Astrocyte (in vitro differentiated cells and primary cell): ENCODE measurements at regions not wholly inside any gene's neighbourhood (a gene's known extent, or its start where the extent isn't known, plus 50 kb on each side); places are given as distances from the start of the nearest gene placed in this dataset.
"Not testable (repeated sequence)": the region's sequence is repeated elsewhere in the genome, so short reads cannot be mapped to it uniquely, and the experiment has no call there.

Experiments used
- DNase-seq: peaks from one replicate; pipeline ENCODE4 v3.0.0-alpha.2; 2010; ENCODE audit warnings: low read depth
- FAIRE-seq: peaks from 2 replicates; lab custom pipeline; 2011; peaks lifted over from hg19 to GRCh38; lab: Jason Lieb, UNC
- H2AFZ ChIP-seq: 2 replicates; pipeline ENCODE4 v1.6.0; 2012; ENCODE audit warnings: low read depth, low read length, inconsistent platforms
- H3K27ac ChIP-seq: 2 replicates; pipeline ENCODE4 v1.5.1; 2011; ENCODE audit warnings: low read depth, low read length, inconsistent platforms
- H3K27me3 ChIP-seq: 2 replicates; pipeline ENCODE4 v1.6.0; 2011; ENCODE audit warnings: low read length, inconsistent platforms; ENCODE audit not compliant: insufficient read depth
- H3K36me3 ChIP-seq: 2 replicates; pipeline ENCODE4 v1.5.1; 2011; ENCODE audit warnings: low read length, inconsistent platforms; ENCODE audit not compliant: insufficient read depth
- H3K4me1 ChIP-seq: 2 replicates; pipeline ENCODE4 v1.5.1; 2011; ENCODE audit warnings: low read length, inconsistent platforms; ENCODE audit not compliant: insufficient read depth
- H3K4me2 ChIP-seq: 2 replicates; pipeline ENCODE4 v1.6.0; 2012; ENCODE audit warnings: low read length, inconsistent platforms
- H3K4me3 ChIP-seq: 2 replicates; pipeline ENCODE4 v1.5.1; 2011; ENCODE audit warnings: low read depth, mild to moderate bottlenecking, low read length, inconsistent platforms; ENCODE audit not compliant: insufficient read depth
- H3K79me2 ChIP-seq: 2 replicates; pipeline ENCODE4 v1.6.0; 2012; ENCODE audit warnings: mild to moderate bottlenecking, low read length, inconsistent platforms; ENCODE audit not compliant: insufficient read depth
- H3K9ac ChIP-seq: 2 replicates; pipeline ENCODE4 v1.6.0; 2012; ENCODE audit warnings: mild to moderate bottlenecking, low read length, inconsistent platforms
- H3K9me3 ChIP-seq: 2 replicates; pipeline ENCODE4 v1.5.1; 2012; ENCODE audit warnings: low read depth, mild to moderate bottlenecking, low read length, inconsistent platforms; ENCODE audit not compliant: insufficient read depth
- H4K20me1 ChIP-seq: 2 replicates; pipeline ENCODE4 v1.6.0; 2012; ENCODE audit warnings: low read length, inconsistent platforms; ENCODE audit not compliant: insufficient read depth
- H3K27ac Mint-ChIP-seq: one replicate; pipeline ENCODE4 v1.8.0; 2021; ENCODE audit warnings: mild to moderate bottlenecking, mixed read lengths; ENCODE audit not compliant: unreplicated experiment
- H3K27me3 Mint-ChIP-seq: one replicate; pipeline ENCODE4 v1.8.0; 2021; ENCODE audit warnings: low read depth, mixed read lengths; ENCODE audit not compliant: unreplicated experiment
- H3K36me3 Mint-ChIP-seq: one replicate; pipeline ENCODE4 v1.8.0; 2021; ENCODE audit warnings: low read depth, mixed read lengths; ENCODE audit not compliant: unreplicated experiment
- H3K4me1 Mint-ChIP-seq: one replicate; pipeline ENCODE4 v1.8.0; 2021; ENCODE audit warnings: low read depth, mixed read lengths; ENCODE audit not compliant: unreplicated experiment
- H3K4me3 Mint-ChIP-seq: one replicate; pipeline ENCODE4 v1.8.0; 2021; ENCODE audit warnings: mild to moderate bottlenecking, moderate library complexity, mixed read lengths; ENCODE audit not compliant: unreplicated experiment
- H3K9me3 Mint-ChIP-seq: one replicate; pipeline ENCODE4 v1.8.0; 2021; ENCODE audit warnings: mild to moderate bottlenecking, mixed read lengths; ENCODE audit not compliant: unreplicated experiment
- EZH2 ChIP-seq: IDR thresholded peaks from 2 replicates; pipeline ENCODE4 v1.6.1; 2012; ENCODE audit warnings: mild to moderate bottlenecking, low read length, inconsistent platforms; ENCODE audit not compliant: insufficient read depth
- TF ChIP-seq, protein P1 (sequence below): IDR thresholded peaks from 2 replicates; pipeline ENCODE4 v1.5.1; 2011; ENCODE audit warnings: low read depth, mild to moderate bottlenecking, inconsistent platforms, low read length, moderate library complexity; ENCODE audit not compliant: insufficient read depth

DNA sequence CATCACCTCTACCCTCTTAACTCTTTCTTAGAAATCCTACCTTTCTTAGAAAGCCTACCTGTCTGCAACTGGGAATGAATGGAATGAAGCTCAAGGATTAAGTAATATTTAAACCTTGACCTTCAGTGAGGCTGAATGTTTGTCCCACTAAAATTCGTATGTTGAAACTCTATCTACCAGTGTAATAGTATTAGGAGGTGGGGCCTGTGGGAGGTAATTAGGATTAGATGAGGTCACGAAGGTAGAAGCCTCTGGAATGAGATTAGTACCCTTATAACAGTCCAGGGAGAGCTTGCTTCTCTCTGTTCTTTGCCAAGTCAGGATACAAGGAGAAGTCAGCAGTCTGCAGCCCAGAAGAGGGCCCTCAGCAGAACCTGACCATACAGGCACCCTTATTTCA, 158.0 kb downstream of the TENT5A start:
- no peaks in the 10 kb centered on the region for H3K27me3 Mint-ChIP-seq
- no peak overlapping the region for H3K9ac ChIP-seq
- FAIRE-seq, result no peak

DNA sequence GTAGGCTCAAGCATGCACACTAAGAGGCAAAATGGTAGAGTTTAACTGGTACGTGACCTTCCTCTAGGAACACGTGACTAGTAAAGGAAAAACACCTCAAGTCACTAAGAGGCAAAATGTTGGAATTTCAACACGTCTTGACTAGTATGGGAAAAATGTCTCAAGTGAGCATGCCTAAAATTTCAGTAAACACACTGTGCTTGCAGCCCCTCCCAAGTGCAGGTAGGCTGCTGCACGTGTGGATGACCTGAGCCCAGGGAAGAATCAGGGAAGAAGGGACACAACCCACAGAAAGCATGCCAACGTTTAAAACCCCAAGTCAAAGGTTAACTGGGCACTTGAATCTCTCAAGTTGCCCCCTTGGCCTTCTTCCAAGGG, 162.2 kb downstream of the TENT5A start:
- no peaks in the 10 kb centered on the region for H3K79me2 ChIP-seq
- H4K20me1 ChIP-seq, result no peaks in the 10 kb centered on the region
- no peak overlapping the region for H3K27ac Mint-ChIP-seq
- no peaks in the 10 kb centered on the region for H3K9me3 ChIP-seq
- no peak for TF ChIP-seq EZH2
- TF ChIP-seq, protein P1, sequence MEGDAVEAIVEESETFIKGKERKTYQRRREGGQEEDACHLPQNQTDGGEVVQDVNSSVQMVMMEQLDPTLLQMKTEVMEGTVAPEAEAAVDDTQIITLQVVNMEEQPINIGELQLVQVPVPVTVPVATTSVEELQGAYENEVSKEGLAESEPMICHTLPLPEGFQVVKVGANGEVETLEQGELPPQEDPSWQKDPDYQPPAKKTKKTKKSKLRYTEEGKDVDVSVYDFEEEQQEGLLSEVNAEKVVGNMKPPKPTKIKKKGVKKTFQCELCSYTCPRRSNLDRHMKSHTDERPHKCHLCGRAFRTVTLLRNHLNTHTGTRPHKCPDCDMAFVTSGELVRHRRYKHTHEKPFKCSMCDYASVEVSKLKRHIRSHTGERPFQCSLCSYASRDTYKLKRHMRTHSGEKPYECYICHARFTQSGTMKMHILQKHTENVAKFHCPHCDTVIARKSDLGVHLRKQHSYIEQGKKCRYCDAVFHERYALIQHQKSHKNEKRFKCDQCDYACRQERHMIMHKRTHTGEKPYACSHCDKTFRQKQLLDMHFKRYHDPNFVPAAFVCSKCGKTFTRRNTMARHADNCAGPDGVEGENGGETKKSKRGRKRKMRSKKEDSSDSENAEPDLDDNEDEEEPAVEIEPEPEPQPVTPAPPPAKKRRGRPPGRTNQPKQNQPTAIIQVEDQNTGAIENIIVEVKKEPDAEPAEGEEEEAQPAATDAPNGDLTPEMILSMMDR, result no peak
- no peaks in the 10 kb centered on the region for H3K9me3 Mint-ChIP-seq
- no peaks in the 10 kb centered on the region for H3K36me3 ChIP-seq
- H3K4me2 ChIP-seq, result no peak overlapping the region
- no peaks in the 10 kb centered on the region for H3K36me3 Mint-ChIP-seq
- DNase-seq (no peak), FAIRE-seq (no peak)
- H2AFZ ChIP-seq, result no peak overlapping the region
- no peak overlapping the region for H3K4me3 Mint-ChIP-seq
- no peak overlapping the region for H3K27ac ChIP-seq
- H3K27me3 ChIP-seq, result no peaks in the 10 kb centered on the region
- no peaks in the 10 kb centered on the region for H3K4me1 Mint-ChIP-seq
- H3K9ac ChIP-seq, result no peak overlapping the region
- no peaks in the 10 kb centered on the region for H3K4me1 ChIP-seq
- no peaks in the 10 kb centered on the region for H3K27me3 Mint-ChIP-seq
- H3K4me3 ChIP-seq, result no peak overlapping the region

More for the DNA sequence above, 158.0 kb downstream of the TENT5A start:
- no peaks in the 10 kb centered on the region for H3K9me3 ChIP-seq
- no peak overlapping the region for H3K27ac ChIP-seq
- no peaks in the 10 kb centered on the region for H3K4me1 ChIP-seq
- H3K27me3 ChIP-seq, result no peaks in the 10 kb centered on the region
- H3K79me2 ChIP-seq, result no peaks in the 10 kb centered on the region
- Mint-ChIP-seq H3K9me3 (no peaks in the 10 kb centered on the region), H3K4me3 (no peak overlapping the region), H3K4me1 (no peaks in the 10 kb centered on the region), H3K36me3 (no peaks in the 10 kb centered on the region), H3K27ac (no peak overlapping the region)
- no peaks in the 10 kb centered on the region for H3K36me3 ChIP-seq
- no peak overlapping the region for H2AFZ ChIP-seq
- no peak for TF ChIP-seq EZH2
- TF ChIP-seq, protein P1, result no peak
- H4K20me1 ChIP-seq, result no peaks in the 10 kb centered on the region
- no peak overlapping the region for H3K4me2 ChIP-seq
- no peak overlapping the region for H3K4me3 ChIP-seq
- no peak for DNase-seq

DNA sequence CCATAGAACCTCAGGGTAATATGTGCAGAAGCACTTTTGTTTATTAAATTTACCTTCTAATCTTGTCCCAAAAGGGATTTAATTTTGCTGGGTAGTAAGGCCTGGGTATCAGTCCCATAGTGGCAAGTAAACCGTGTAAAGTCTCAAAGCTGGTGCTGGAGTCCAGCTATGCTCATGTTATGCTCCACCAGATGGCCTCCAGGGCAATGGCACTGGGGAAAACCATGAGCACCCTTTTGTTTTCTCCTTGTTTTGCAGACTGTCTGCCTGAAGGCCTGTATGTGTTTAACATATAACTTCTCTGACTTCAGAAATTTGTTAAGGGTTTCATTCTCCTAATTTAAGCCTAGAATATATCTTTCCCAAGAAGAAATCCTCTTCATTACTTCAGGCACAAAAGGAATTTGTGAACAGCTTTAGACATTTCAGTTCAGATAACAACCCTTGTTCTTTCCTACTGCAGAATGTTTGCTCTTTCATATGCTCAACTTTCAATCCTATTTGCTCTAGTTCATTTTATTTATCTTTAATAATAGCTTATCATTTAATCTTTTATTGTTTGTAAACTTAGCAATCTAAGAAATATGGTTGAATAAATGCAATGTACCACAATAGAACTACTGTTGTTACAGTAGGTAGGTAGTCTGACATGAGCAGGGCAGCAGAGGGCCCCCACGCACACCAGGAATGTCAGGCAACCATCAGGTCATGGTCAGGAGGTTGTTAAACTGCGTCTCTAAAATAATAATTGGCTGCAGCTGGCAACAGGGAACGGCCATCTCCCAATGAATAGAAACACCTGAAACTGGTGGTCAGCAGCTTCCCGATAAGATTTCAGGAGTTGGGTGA, 162.8 kb downstream of the TENT5A start:
- Mint-ChIP-seq H3K36me3 (no peaks in the 10 kb centered on the region), H3K4me3 (no peak overlapping the region), H3K4me1 (no peaks in the 10 kb centered on the region), H3K27me3 (no peaks in the 10 kb centered on the region), H3K9me3 (no peaks in the 10 kb centered on the region), H3K27ac (no peak overlapping the region)
- H3K27ac ChIP-seq, result no peak overlapping the region
- H3K27me3 ChIP-seq, result no peaks in the 10 kb centered on the region
- no peaks in the 10 kb centered on the region for H4K20me1 ChIP-seq
- no peaks in the 10 kb centered on the region for H3K79me2 ChIP-seq
- H2AFZ ChIP-seq, result no peak overlapping the region
- H3K4me1 ChIP-seq, result no peaks in the 10 kb centered on the region
- no peak overlapping the region for H3K9ac ChIP-seq
- H3K36me3 ChIP-seq, result no peaks in the 10 kb centered on the region
- no peak for FAIRE-seq
- no peak for DNase-seq
- H3K9me3 ChIP-seq, result no peaks in the 10 kb centered on the region
- TF ChIP-seq, protein P1, result no peak
- TF ChIP-seq EZH2, result no peak
- H3K4me2 ChIP-seq, result no peak overlapping the region
- H3K4me3 ChIP-seq, result no peak overlapping the region

DNA sequence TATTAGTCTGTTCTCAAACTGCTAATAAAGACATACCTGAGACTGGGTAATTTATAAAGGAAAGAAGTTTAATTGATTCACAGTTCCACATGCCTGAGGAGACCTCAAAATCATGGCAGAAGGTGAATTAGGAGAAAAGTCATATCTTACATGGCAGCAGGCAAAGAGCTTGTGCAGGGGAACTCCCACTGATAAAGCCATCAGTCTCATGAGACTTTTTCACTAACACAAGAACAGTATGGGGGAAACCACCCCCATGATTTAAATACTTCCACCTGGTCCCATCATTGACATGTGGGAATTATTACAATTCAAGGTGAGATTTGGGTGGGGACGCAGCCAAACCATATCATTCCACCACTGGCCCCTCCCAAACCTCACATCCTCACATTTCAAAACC, 166.8 kb downstream of the TENT5A start:
- not testable (repeated sequence) for H3K4me1 Mint-ChIP-seq, FAIRE-seq, H3K27ac Mint-ChIP-seq, H3K4me3 Mint-ChIP-seq, H3K27ac ChIP-seq, H4K20me1 ChIP-seq, H3K27me3 ChIP-seq, H3K4me1 ChIP-seq, H3K4me2 ChIP-seq, H2AFZ ChIP-seq, H3K9ac ChIP-seq, H3K36me3 Mint-ChIP-seq, DNase-seq, H3K9me3 ChIP-seq, H3K27me3 Mint-ChIP-seq, H3K36me3 ChIP-seq, H3K9me3 Mint-ChIP-seq, H3K79me2 ChIP-seq, H3K4me3 ChIP-seq
